Esophagus squamous epithelium (tissue), 4 donors: ENCODE measurements at regions not wholly inside any gene's neighbourhood (a gene's known extent, or its start where the extent isn't known, plus 50 kb on each side); places are given as distances from the start of the nearest gene placed in this dataset.

Experiments used
- POLR2A ChIP-seq, 4 donors: fragments of 450-650 bp; IDR thresholded peaks; one replicate each; pipeline ENCODE4 v1.6.1; 2017; ENCODE audit warnings: antibody characterized with exemption in 4 of 4, mild to moderate bottlenecking in 4 of 4, moderate library complexity in 3 of 4
- TF ChIP-seq, protein P1 (sequence below), 6 experiments: fragments of 450-650 bp in 4 of 6; fragments of 200-600 bp in 2 of 6; sonication (generic) in 2 of 6; IDR thresholded peaks; one replicate each; pipeline ENCODE4 v1.5.1; 2016 to 2019; ENCODE audit warnings: antibody characterized with exemption in 6 of 6, mild to moderate bottlenecking in 4 of 6, moderate library complexity in 4 of 6

DNA sequence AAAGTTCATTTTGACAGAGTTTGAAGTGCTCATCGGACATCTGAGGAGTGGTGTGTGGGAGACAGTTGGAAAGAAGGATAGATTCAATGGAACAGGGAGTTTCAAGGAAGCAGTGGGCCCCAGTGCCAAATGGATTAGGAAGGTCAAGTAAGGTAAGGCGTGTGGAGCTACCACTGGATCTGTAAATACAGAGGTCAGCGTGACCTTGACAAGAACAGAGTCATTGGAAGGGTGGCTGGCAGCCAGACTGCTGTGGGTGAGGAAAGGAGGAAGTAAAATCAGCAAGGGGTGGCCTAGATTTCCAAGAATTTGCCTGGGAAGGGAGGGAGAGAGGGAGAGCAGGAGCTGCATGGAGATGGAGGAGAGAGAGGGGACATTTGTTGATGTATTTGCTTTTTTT is 68.2 kb upstream of the IGF1 start:
- no peak for TF ChIP-seq POLR2A (IDR thresholded peaks at IDR 0.05)
- TF ChIP-seq, protein P1, sequence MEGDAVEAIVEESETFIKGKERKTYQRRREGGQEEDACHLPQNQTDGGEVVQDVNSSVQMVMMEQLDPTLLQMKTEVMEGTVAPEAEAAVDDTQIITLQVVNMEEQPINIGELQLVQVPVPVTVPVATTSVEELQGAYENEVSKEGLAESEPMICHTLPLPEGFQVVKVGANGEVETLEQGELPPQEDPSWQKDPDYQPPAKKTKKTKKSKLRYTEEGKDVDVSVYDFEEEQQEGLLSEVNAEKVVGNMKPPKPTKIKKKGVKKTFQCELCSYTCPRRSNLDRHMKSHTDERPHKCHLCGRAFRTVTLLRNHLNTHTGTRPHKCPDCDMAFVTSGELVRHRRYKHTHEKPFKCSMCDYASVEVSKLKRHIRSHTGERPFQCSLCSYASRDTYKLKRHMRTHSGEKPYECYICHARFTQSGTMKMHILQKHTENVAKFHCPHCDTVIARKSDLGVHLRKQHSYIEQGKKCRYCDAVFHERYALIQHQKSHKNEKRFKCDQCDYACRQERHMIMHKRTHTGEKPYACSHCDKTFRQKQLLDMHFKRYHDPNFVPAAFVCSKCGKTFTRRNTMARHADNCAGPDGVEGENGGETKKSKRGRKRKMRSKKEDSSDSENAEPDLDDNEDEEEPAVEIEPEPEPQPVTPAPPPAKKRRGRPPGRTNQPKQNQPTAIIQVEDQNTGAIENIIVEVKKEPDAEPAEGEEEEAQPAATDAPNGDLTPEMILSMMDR (IDR thresholded peaks at IDR 0.05) = no peak
